Putamen (tissue), 1 donor: ENCODE measurements at regions not wholly inside any gene's neighbourhood (a gene's known extent, or its start where the extent isn't known, plus 50 kb on each side); places are given as distances from the start of the nearest gene placed in this dataset.

ENCODE experiments used
- DNase-seq: peaks from one replicate; pipeline ENCODE4 v3.0.0-alpha.2; 2016; ENCODE audit warnings: low spot score

- no peak for DNase-seq
These were observed 109.5 kb upstream of the SPATA13 start for GRCh38 chr13:24050796-24051715.

GRCh38 chr13:24052547-24053518 is 107.7 kb upstream of the SPATA13 start:
- no peak for DNase-seq

- peak; percentile 83 for DNase-seq
These were observed 106.8 kb upstream of the SPATA13 start for GRCh38 chr13:24053519-24054251.

GRCh38 chr13:24056616-24057137 is 103.8 kb upstream of the SPATA13 start:
- DNase-seq = no peak

- no peak for DNase-seq
These were observed 99.5 kb upstream of the SPATA13 start for GRCh38 chr13:24060993-24061392.

GRCh38 chr13:24063281-24063877 is 97.1 kb upstream of the SPATA13 start:
- peak; percentile 70 for DNase-seq

- no peak for DNase-seq
These were observed 96.1 kb upstream of the SPATA13 start for GRCh38 chr13:24064371-24064770.

GRCh38 chr13:24065176-24065575 is 95.3 kb upstream of the SPATA13 start:
- DNase-seq = no peak

- DNase-seq = no peak
These were observed 93.9 kb upstream of the SPATA13 start for GRCh38 chr13:24066405-24067295.

- no peak for DNase-seq
These were observed 92.0 kb upstream of the SPATA13 start for GRCh38 chr13:24068472-24068871.

GRCh38 chr13:24071016-24071415 is 89.5 kb upstream of the SPATA13 start:
- no peak for DNase-seq

GRCh38 chr13:24071423-24072075 is 89.0 kb upstream of the SPATA13 start:
- DNase-seq = no peak

GRCh38 chr13:24073657-24074056 is 86.9 kb upstream of the SPATA13 start:
- DNase-seq = no peak

GRCh38 chr13:24074678-24075077 is 85.8 kb upstream of the SPATA13 start:
- DNase-seq = no peak

- DNase-seq = no peak
These were observed 85.2 kb upstream of the SPATA13 start for GRCh38 chr13:24075137-24075975.

GRCh38 chr13:24076109-24076508 is 84.4 kb upstream of the SPATA13 start:
- no peak for DNase-seq

GRCh38 chr13:24076636-24077035 is 83.9 kb upstream of the SPATA13 start:
- no peak for DNase-seq

- DNase-seq = no peak
These were observed 80.4 kb upstream of the SPATA13 start for GRCh38 chr13:24080134-24080533.

GRCh38 chr13:24081387-24081786 is 79.1 kb upstream of the SPATA13 start:
- DNase-seq = no peak
